HFFc6 (cell line): ENCODE measurements at regions not wholly inside any gene's neighbourhood (a gene's known extent, or its start where the extent isn't known, plus 50 kb on each side); places are given as distances from the start of the nearest gene placed in this dataset.

Source experiments
- DNase-seq: peaks from one replicate; pipeline ENCODE4 v3.0.0-alpha.2; 2018
- H3K27ac Mint-ChIP-seq: 2 replicates; pipeline ENCODE4 v1.8.0; 2020; ENCODE audit warnings: mild to moderate bottlenecking, mixed read lengths
- H3K27me3 Mint-ChIP-seq: 2 replicates; pipeline ENCODE4 v1.8.0; 2021; ENCODE audit warnings: mild to moderate bottlenecking, moderate library complexity, mixed read lengths; ENCODE audit not compliant: insufficient read depth
- H3K36me3 Mint-ChIP-seq: 2 replicates; pipeline ENCODE4 v1.8.0; 2021; ENCODE audit warnings: low read depth, mixed read lengths
- H3K4me1 Mint-ChIP-seq: 2 replicates; pipeline ENCODE4 v1.8.0; 2020; ENCODE audit warnings: low read depth, mixed read lengths
- H3K4me3 Mint-ChIP-seq: 2 replicates; pipeline ENCODE4 v1.8.0; 2020; ENCODE audit warnings: mild to moderate bottlenecking, moderate library complexity, mixed read lengths
- H3K9me3 Mint-ChIP-seq: 2 replicates; pipeline ENCODE4 v1.8.0; 2020; ENCODE audit warnings: mild to moderate bottlenecking, mixed read lengths
- CTCF ChIP-seq: fragments of 200-600 bp; sonication (generic); IDR thresholded peaks from 2 replicates; pipeline ENCODE4 v1.5.0; 2021; ENCODE audit warnings: antibody characterized with exemption, mild to moderate bottlenecking

- H3K27ac Mint-ChIP-seq, result no peak overlapping the region
- no peak overlapping the region for H3K4me3 Mint-ChIP-seq
- no peaks in the 10 kb centered on the region for H3K36me3 Mint-ChIP-seq
- no peaks in the 10 kb centered on the region for H3K27me3 Mint-ChIP-seq
- no peak for TF ChIP-seq CTCF
- peaks cover 15% of the 10 kb centered on the region for H3K4me1 Mint-ChIP-seq
- peaks cover 9% of the 10 kb centered on the region; the same call in 1 of the 2 replicates for H3K9me3 Mint-ChIP-seq
- no peak for DNase-seq
These were observed 294.8 kb upstream of the EPHA3 start for GRCh38 chr3:88812576-88812975.

GRCh38 chr3:88816445-88816844, 291.0 kb upstream of the EPHA3 start:
- Mint-ChIP-seq H3K27ac (no peak overlapping the region), H3K36me3 (no peaks in the 10 kb centered on the region), H3K4me3 (no peak overlapping the region), H3K9me3 (peaks cover 4% of the 10 kb centered on the region; the same call in 1 of the 2 replicates), H3K4me1 (no peaks in the 10 kb centered on the region), H3K27me3 (no peaks in the 10 kb centered on the region)
- no peak for TF ChIP-seq CTCF
- DNase-seq, result no peak

GRCh38 chr3:88824666-88825564, 282.5 kb upstream of the EPHA3 start:
- no peaks in the 10 kb centered on the region for H3K36me3 Mint-ChIP-seq
- H3K9me3 Mint-ChIP-seq, result peaks cover 4% of the 10 kb centered on the region; the same call in 1 of the 2 replicates
- no peaks in the 10 kb centered on the region for H3K4me1 Mint-ChIP-seq
- H3K27ac Mint-ChIP-seq, result no peak overlapping the region
- no peak overlapping the region for H3K4me3 Mint-ChIP-seq
- no peak for DNase-seq
- no peak for TF ChIP-seq CTCF
- no peaks in the 10 kb centered on the region for H3K27me3 Mint-ChIP-seq

- Mint-ChIP-seq H3K27ac (no peak overlapping the region), H3K4me1 (no peaks in the 10 kb centered on the region), H3K36me3 (no peaks in the 10 kb centered on the region), H3K27me3 (no peaks in the 10 kb centered on the region), H3K9me3 (peaks cover 4% of the 10 kb centered on the region; the same call in 1 of the 2 replicates), H3K4me3 (no peak overlapping the region)
- TF ChIP-seq CTCF, result no peak
- DNase-seq, result no peak
These were observed 279.0 kb upstream of the EPHA3 start for GRCh38 chr3:88828466-88828865.

GRCh38 chr3:88852606-88853005, 254.8 kb upstream of the EPHA3 start:
- Mint-ChIP-seq H3K36me3 (no peaks in the 10 kb centered on the region), H3K4me1 (no peaks in the 10 kb centered on the region), H3K9me3 (peaks cover 8% of the 10 kb centered on the region), H3K27ac (no peak overlapping the region), H3K4me3 (no peak overlapping the region), H3K27me3 (no peaks in the 10 kb centered on the region)
- DNase-seq, result no peak
- no peak for TF ChIP-seq CTCF
